IMR-90 (cell line): ENCODE measurements at regions not wholly inside any gene's neighbourhood (a gene's known extent, or its start where the extent isn't known, plus 50 kb on each side); places are given as distances from the start of the nearest gene placed in this dataset.

ENCODE experiments used
- ATAC-seq: fragments of 200-7000 bp; cut with Tn5 transposase; 2 replicates; pipeline ENCODE4 v1.9.1; 2020; ENCODE audit warnings: low read depth, mild to moderate bottlenecking, moderate library complexity
- BruUV-seq: library from RNA; stranded (reverse); fragments of 400-500 nt; replicated peaks from 2 replicates; lab custom pipeline; 2021; lab: Mats Ljungman, UMichigan
- CTCF ChIA-PET: fragments of 300-600 bp; formaldehyde crosslinking; extraction: SDS; loops from one replicate; lab custom pipeline; 2021; ENCODE audit warnings: antibody characterized with exemption; lab: Yijun Ruan, JAX
- POLR2A ChIA-PET: fragments of 300-600 bp; sonication (Branson Sonifier 250); formaldehyde crosslinking; loops from one replicate; lab custom pipeline; 2022; ENCODE audit warnings: antibody characterized with exemption; ENCODE audit not compliant: unreplicated experiment; lab: Charles Lee
- DNase-seq: peaks from one replicate; pipeline ENCODE4 v3.0.0; 2013
- H2AFZ ChIP-seq: replicated peaks from 2 replicates; pipeline ENCODE3; 2013; ENCODE audit warnings: low read length, mild to moderate bottlenecking; ENCODE audit not compliant: poor library complexity
- H2AK5ac ChIP-seq: 2 replicates; pipeline ENCODE4 v1.6.1; 2013; ENCODE audit warnings: low read depth, low read length, inconsistent platforms
- H2AK9ac ChIP-seq: replicated peaks from 2 replicates; pipeline ENCODE3; 2013; ENCODE audit warnings: mild to moderate bottlenecking, low read depth, low read length, moderate library complexity; ENCODE audit not compliant: poor library complexity
- H2BK120ac ChIP-seq: 2 replicates; pipeline ENCODE4 v1.6.1; 2013; ENCODE audit warnings: low read depth, low read length, inconsistent platforms
- H2BK15ac ChIP-seq: 3 replicates; pipeline ENCODE4 v1.6.1; 2013; ENCODE audit warnings: low read depth, low read length, inconsistent platforms
- H2BK20ac ChIP-seq: 2 replicates; pipeline ENCODE4 v1.6.1; 2013; ENCODE audit warnings: low read depth, mild to moderate bottlenecking, inconsistent platforms, low read length, moderate library complexity
- H2BK5ac ChIP-seq: 2 replicates; pipeline ENCODE4 v1.6.1; 2013; ENCODE audit warnings: mild to moderate bottlenecking, low read depth, low read length, inconsistent platforms; ENCODE audit not compliant: poor library complexity, severe bottlenecking
- H3K14ac ChIP-seq: replicated peaks from 2 replicates; pipeline ENCODE4 v1.6.1; 2013; ENCODE audit warnings: low read depth, low read length, inconsistent platforms
- H3K18ac ChIP-seq: 2 replicates; pipeline ENCODE4 v1.6.1; 2013; ENCODE audit warnings: low read depth, low read length, control low read depth
- H3K23ac ChIP-seq: 2 replicates; pipeline ENCODE4 v1.6.1; 2013; ENCODE audit warnings: low read depth, low read length, inconsistent platforms
- H3K27ac ChIP-seq: 2 replicates; pipeline ENCODE4 v1.5.1; 2013; ENCODE audit warnings: mild to moderate bottlenecking, control low read depth, low read length; ENCODE audit not compliant: insufficient read depth
- H3K27me3 ChIP-seq: 2 replicates; pipeline ENCODE4 v1.6.1; 2013; ENCODE audit warnings: low read length; ENCODE audit not compliant: control insufficient read depth, insufficient read depth
- H3K36me3 ChIP-seq: 2 replicates; pipeline ENCODE4 v1.6.1; 2013; ENCODE audit warnings: low read length, mixed read lengths; ENCODE audit not compliant: control insufficient read depth, insufficient read depth
- H3K4ac ChIP-seq: 2 replicates; pipeline ENCODE4 v1.6.1; 2013; ENCODE audit warnings: low read depth, low read length, inconsistent platforms
- H3K4me1 ChIP-seq: 2 replicates; pipeline ENCODE4 v1.6.1; 2013; ENCODE audit warnings: low read length, mixed read lengths; ENCODE audit not compliant: control insufficient read depth, insufficient read depth
- H3K4me2 ChIP-seq: 2 replicates; pipeline ENCODE4 v1.6.1; 2013; ENCODE audit warnings: low read depth, mild to moderate bottlenecking, control low read depth, low read length, moderate library complexity
- H3K4me3 ChIP-seq: 2 replicates; pipeline ENCODE4 v1.5.1; 2013; ENCODE audit warnings: low read depth, mild to moderate bottlenecking, control low read depth, low read length, moderate library complexity; ENCODE audit not compliant: insufficient read depth
- H3K56ac ChIP-seq: 2 replicates; pipeline ENCODE4 v1.6.1; 2013; ENCODE audit warnings: low read length, inconsistent platforms; ENCODE audit not compliant: insufficient read depth; ENCODE audit errors: extremely low read depth
- H3K79me1 ChIP-seq, 2 experiments: 2 replicates each; pipeline ENCODE4 v1.6.1; 2013; ENCODE audit warnings: low read length in 2 of 2, inconsistent platforms in 1 of 2, low read depth in 1 of 2
- H3K9ac ChIP-seq: 2 replicates; pipeline ENCODE4 v1.6.1; 2013; ENCODE audit warnings: low read depth, low read length, control low read depth
- H3K9me1 ChIP-seq: 2 replicates; pipeline ENCODE4 v1.6.1; 2013; ENCODE audit warnings: low read length, inconsistent platforms; ENCODE audit not compliant: insufficient read depth
- H3K9me3 ChIP-seq: 2 replicates; pipeline ENCODE4 v1.6.1; 2013; ENCODE audit warnings: low read length; ENCODE audit not compliant: control insufficient read depth, insufficient read depth
- H4K20me1 ChIP-seq: 2 replicates; pipeline ENCODE4 v1.6.1; 2013; ENCODE audit warnings: low read length, inconsistent platforms; ENCODE audit not compliant: insufficient read depth
- H4K5ac ChIP-seq: 2 replicates; pipeline ENCODE4 v1.6.1; 2013; ENCODE audit warnings: mild to moderate bottlenecking, low read depth, low read length, control low read depth
- H4K8ac ChIP-seq, 2 experiments: 2 replicates each; pipeline ENCODE4 v1.6.1; 2013; ENCODE audit warnings: low read depth in 2 of 2, low read length in 2 of 2, control low read depth in 1 of 2, inconsistent platforms in 1 of 2
- H4K91ac ChIP-seq: 2 replicates; pipeline ENCODE4 v1.6.1; 2013; ENCODE audit warnings: low read depth, low read length, inconsistent platforms; ENCODE audit not compliant: insufficient read depth
- CEBPB ChIP-seq: IDR thresholded peaks from 2 replicates; pipeline ENCODE4 v1.6.1; 2012; ENCODE audit warnings: low read depth, low read length, improper control_type of control experiment
- ELK1 ChIP-seq: fragments of 150-350 bp; IDR thresholded peaks from 2 replicates; pipeline ENCODE4 v1.6.1; 2016; ENCODE audit warnings: low read depth, mild to moderate bottlenecking, low read length, moderate library complexity, borderline replicate concordance
- NFE2L2 ChIP-seq: fragments of 150-350 bp; IDR thresholded peaks from 2 replicates; pipeline ENCODE4 v1.6.1; 2016; ENCODE audit warnings: low read depth, mild to moderate bottlenecking, low read length
- POLR2A ChIP-seq: IDR thresholded peaks from 2 replicates; pipeline ENCODE4 v1.6.1; 2012; ENCODE audit warnings: mild to moderate bottlenecking, low read depth, low read length
- RCOR1 ChIP-seq: IDR thresholded peaks from 2 replicates; pipeline ENCODE4 v1.6.1; 2012; ENCODE audit warnings: mild to moderate bottlenecking, low read length, improper control_type of control experiment; ENCODE audit not compliant: insufficient replicate concordance
- SMC3 ChIP-seq: fragments of 150-350 bp; IDR thresholded peaks from 2 replicates; pipeline ENCODE4 v1.6.1; 2016; ENCODE audit warnings: low read depth, mild to moderate bottlenecking, antibody characterized with exemption, low read length, moderate library complexity
- WGBS, 2 experiments: methylation state at CpG; one replicate each; pipeline versions ENCODE4 v1.1.5 to v1.1.7; 2013; ENCODE audit warnings: missing lambda C conversion rate in 2 of 2; ENCODE audit not compliant: insufficient read length in 1 of 2; ENCODE audit errors: extremely low coverage in 2 of 2; 5-methylcytosine and 5-hydroxymethylcytosine counted together
- dilution Hi-C: fragments of 300-500 bp; cut with HindIII; formaldehyde crosslinking; loops from one replicate; pipeline ENCODE4 v1.14.3; 2018; ENCODE audit warnings: low sequenced_read_pairs; ENCODE audit not compliant: unreplicated experiment
- in situ Hi-C: fragments of 300-500 bp; cut with MboI; formaldehyde crosslinking; loops from 3 replicates; pipeline ENCODE4 v1.14.3; 2019; ENCODE audit warnings: low sequenced_read_pairs, inconsistent platforms, mixed read lengths
- intact Hi-C: fragments of 100-400 bp; cut with micrococcal nuclease; formaldehyde crosslinking; loops from 2 replicates; pipeline ENCODE4 v1.10.0; 2022
- TF ChIP-seq, protein P1 (sequence below): conservative IDR thresholded peaks from 2 replicates; pipeline ENCODE4 v1.5.1; 2012; ENCODE audit warnings: mild to moderate bottlenecking, low read depth, low read length, improper control_type of control experiment

- H3K27ac ChIP-seq = no peak overlapping the region
- dilution Hi-C loops = no loop called here
- H4K5ac ChIP-seq = no peak overlapping the region
- H2BK20ac ChIP-seq = no peak overlapping the region
- H3K56ac ChIP-seq = no peak overlapping the region
- peak overlapping the region; percentile 0; the same call in 1 of the 2 replicates for H4K91ac ChIP-seq
- no peak overlapping the region for H2BK5ac ChIP-seq
- H3K27me3 ChIP-seq = no peaks in the 10 kb centered on the region
- H3K9ac ChIP-seq = no peak overlapping the region
- no peak overlapping the region for H3K23ac ChIP-seq
- peaks cover 18% of the 10 kb centered on the region for H3K9me1 ChIP-seq
- no peak for DNase-seq
- no peak overlapping the region; a peak in 1 of 4 replicates for H4K8ac ChIP-seq
- H3K4me1 ChIP-seq = peaks cover 22% of the 10 kb centered on the region
- H3K4ac ChIP-seq = peak overlapping the region; percentile 19; the same call in 1 of the 2 replicates
- POLR2A ChIA-PET = no interaction called here
- H2AK5ac ChIP-seq = peak overlapping the region; percentile 66
- H3K79me1 ChIP-seq = no peaks in the 10 kb centered on the region; a peak in 1 of 4 replicates
- intact Hi-C loops = loop anchor here (10.0 kb wide), 1 partner anchor 190 kb away; no protein-coding TSS in a partner anchor
- H3K36me3 ChIP-seq = no peaks in the 10 kb centered on the region
- H2BK15ac ChIP-seq = no peak overlapping the region
- TF ChIP-seq, protein P1, sequence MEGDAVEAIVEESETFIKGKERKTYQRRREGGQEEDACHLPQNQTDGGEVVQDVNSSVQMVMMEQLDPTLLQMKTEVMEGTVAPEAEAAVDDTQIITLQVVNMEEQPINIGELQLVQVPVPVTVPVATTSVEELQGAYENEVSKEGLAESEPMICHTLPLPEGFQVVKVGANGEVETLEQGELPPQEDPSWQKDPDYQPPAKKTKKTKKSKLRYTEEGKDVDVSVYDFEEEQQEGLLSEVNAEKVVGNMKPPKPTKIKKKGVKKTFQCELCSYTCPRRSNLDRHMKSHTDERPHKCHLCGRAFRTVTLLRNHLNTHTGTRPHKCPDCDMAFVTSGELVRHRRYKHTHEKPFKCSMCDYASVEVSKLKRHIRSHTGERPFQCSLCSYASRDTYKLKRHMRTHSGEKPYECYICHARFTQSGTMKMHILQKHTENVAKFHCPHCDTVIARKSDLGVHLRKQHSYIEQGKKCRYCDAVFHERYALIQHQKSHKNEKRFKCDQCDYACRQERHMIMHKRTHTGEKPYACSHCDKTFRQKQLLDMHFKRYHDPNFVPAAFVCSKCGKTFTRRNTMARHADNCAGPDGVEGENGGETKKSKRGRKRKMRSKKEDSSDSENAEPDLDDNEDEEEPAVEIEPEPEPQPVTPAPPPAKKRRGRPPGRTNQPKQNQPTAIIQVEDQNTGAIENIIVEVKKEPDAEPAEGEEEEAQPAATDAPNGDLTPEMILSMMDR = no peak
- TF ChIP-seq POLR2A (no peak), CEBPB (0 out of 2 replicates have a peak, but pooled peaks have one; percentile 9), ELK1 (no peak), NFE2L2 (no peak), SMC3 (no peak), RCOR1 (no peak)
- no peak overlapping the region for H3K4me3 ChIP-seq
- no TSS peak for BruUV-seq
- CTCF ChIA-PET = interaction anchor here (0.5 kb wide), 1 partner anchor 738 kb away, joined by 4 read pairs; no protein-coding TSS in a partner anchor
- no peak overlapping the region for H2BK120ac ChIP-seq
- peaks cover 5% of the 10 kb centered on the region; the same call in 1 of the 2 replicates for H4K20me1 ChIP-seq
- no CpG with 5 or more reads among the region's 2 CpGs for WGBS, 2 experiments
- H2AK9ac ChIP-seq = no peak overlapping the region
- no peak overlapping the region for H3K4me2 ChIP-seq
- no peaks in the 10 kb centered on the region for H3K9me3 ChIP-seq
- H3K18ac ChIP-seq = no peak overlapping the region
- ATAC-seq = no peak
- no peak overlapping the region for H2AFZ ChIP-seq
- peak overlapping the region; percentile 7; the same call in 1 of the 2 replicates for H3K14ac ChIP-seq
- in situ Hi-C loops = no loop called here
These were observed 357.2 kb downstream of the CD83 start for GRCh38 chr6:14474816-14475215.
